ENCODE measurements at regions not wholly inside any gene's neighbourhood (a gene's known extent, or its start where the extent isn't known, plus 50 kb on each side); places are given as distances from the start of the nearest gene placed in this dataset.

DNA sequence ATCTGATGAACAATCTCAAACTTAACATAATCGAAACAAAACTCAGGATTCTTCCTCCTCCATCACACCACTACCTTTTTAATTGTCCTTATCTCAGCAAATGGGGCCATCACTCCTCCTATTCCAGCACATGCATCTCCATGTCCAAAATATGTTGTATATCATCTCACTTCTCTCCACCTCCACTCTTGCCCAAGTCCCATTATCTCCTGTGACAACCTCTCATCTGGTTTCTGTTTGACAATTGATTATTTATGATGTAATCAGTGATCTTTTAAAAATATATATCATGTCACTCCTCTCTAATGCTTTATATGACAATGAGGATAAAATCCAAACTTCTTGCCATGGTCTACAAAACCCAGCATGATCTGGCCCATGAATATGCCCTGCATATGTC is 200.8 kb upstream of the HMGA2 start:
- DNase-seq (ENCODE audit: low read depth in 2 of 2), result no peak

GRCh38 chr12:65624554-65625086 is 199.7 kb upstream of the HMGA2 start:
- DNase-seq (ENCODE audit: low read depth in 2 of 2), result no peak

- DNase-seq (ENCODE audit: low read depth in 2 of 2), result no peak
Observed at GRCh38 chr12:65628061-65628460, 196.2 kb upstream of the HMGA2 start.

DNA sequence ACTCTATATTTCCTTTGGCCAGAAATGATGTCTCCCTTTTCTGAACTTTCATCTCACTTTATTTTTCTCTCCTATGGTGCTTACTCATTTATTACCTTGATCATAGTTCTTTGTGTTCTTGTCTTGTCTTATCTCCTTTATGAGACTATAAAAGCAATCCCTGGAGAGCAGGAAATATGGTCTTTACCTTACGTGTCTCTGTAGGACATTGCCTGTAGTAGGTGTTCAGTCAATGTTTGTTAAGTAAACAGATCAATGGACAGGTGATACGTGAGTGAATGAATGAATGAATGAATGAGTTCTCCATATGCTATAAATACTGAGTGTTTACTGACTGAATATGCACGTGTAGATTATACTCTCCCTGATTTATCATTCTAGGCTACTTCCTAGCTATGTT is 193.7 kb upstream of the HMGA2 start:
- no peak for DNase-seq (ENCODE audit: low read depth in 2 of 2)

DNA sequence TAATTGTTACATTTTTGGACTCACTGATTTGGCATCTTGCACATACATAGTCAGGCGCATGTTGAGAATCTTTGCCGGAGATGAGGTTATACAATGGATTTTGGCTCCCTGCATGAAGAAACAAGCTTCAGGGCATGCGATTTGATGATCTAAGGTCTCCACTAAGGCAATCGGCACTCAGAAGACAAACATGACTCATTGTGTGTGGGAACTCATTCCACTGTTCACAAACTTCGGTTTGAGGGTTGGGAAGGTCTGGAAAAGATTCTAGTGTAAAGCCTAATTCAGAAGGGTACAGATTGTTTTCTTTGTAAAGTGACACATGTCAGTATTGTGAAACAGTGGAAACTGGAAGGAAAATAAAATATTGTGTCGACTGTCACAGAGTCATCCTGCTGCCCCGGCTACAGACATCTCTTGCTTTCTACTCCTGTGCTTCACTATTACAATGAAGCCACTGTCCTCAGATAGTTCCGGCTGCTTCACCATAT is 192.6 kb upstream of the HMGA2 start:
- no peak for DNase-seq (ENCODE audit: low read depth in 2 of 2)

DNA sequence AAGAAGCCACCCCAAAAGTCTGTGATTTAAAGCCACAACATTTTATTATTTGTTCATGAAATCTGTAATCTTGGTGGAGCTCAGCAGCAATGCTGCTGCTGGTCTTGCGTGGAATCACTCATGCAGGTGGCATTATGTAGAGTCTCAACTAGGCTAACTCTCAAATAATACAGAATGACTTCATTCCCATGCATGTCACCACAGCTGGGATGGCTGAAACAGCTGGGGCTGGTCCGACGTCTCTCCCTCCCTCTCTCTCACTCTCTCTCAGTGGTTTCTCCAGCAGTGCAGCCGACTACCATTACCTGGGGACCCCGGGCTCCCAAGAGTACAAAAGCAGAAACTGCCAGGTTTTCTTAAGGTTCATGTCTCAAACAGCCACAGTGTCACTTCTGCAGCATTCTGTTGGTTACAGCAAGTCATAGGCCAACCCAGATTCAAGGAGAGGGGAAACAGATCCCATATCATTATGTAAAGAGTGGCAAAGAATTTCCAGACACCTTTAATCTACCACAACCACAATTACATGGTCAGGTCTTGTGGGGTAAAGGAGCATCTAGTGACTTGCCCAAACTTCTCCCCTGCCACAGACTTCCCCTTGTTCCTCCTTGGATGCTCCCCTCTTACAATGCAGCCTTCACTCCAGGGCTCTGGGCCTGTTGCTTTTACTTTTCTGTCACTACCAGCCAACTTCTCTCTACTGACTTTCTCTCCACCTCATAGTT is 192.0 kb upstream of the HMGA2 start:
- no peak for DNase-seq (ENCODE audit: low read depth in 2 of 2)

DNA sequence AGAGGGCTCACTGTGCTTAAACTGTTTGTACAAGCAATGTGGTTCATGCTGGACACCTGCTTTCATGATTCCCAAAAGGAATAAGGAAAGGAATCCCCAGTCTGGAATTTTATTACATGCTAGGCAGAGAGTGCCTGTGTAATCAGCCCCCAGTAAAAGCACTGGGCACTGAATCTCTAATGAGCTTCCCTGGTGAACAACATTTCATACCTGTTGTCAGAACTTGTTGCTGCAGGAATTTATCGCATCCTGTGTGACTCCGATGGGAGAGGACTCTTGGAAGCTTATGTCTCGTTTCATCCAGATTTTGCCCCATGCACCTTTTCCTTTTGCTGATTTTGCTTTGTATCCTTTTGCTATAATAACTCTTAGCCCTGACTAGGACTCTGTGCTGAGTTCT is 190.2 kb upstream of the HMGA2 start:
- no peak for DNase-seq (ENCODE audit: low read depth in 2 of 2)

GRCh38 chr12:65634626-65635331 is 189.5 kb upstream of the HMGA2 start:
- DNase-seq (ENCODE audit: low read depth in 2 of 2), result no peak

- DNase-seq (ENCODE audit: low read depth in 2 of 2), result no peak
Observed at GRCh38 chr12:65636436-65636835, 187.8 kb upstream of the HMGA2 start.

DNA sequence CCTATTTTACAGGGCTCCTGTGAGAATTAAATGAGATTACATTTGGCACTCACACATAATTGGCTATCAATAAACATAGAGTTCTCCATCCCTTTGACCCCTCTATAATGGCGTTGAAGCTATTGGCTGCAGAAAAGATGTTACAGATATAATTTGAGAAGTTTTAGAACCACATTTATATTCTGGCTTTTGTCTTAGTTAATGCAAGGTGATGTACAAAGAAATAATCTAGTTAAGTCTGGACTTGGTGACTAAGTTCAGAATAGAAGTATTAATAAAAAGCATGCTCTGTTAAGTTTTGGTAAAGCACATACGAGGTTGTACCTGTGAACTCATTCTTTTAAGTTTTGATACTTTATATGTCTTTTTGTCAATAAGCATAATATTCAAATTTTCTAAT is 187.1 kb upstream of the HMGA2 start:
- DNase-seq (ENCODE audit: low read depth in 2 of 2), result no peak

DNA sequence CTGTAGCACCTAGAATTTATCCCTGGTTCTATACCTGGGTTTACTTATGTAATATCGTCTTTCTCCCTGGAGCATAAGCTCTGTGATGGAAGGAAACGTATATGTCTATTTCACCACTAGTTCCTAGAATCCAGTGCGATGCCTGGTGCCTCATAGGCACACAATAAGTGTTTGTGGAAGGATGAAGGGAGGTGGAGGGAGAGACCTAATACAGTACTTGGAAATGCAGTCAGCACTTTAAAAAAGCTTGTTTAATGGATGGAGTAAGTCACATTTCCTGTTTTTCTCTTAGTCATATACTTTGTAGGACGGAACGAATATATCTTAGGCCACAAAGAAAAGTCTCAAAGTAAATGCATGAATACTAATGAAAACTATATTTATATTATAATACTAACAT is 186.5 kb upstream of the HMGA2 start:
- DNase-seq (ENCODE audit: low read depth in 2 of 2), result no peak

DNA sequence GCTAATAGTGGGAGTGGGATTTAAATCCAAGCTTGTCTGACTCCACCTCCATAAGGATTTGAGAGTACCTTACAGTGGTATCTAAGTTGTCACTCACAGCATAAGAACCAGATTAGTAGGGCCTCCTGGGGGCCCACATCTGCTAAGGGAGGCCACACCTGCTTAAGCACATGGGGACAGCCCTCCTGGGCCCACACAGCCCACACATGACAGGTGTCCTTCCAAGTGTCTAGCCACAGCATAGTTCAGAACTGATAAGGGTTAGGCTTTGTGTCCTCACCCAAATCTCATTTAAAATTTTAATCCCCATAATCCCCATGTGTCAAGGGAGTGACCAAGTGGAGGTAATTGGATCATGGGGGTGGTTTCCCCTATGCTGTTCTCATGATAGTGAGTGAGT is 186.0 kb upstream of the HMGA2 start:
- no peak for DNase-seq (ENCODE audit: low read depth in 2 of 2)

- DNase-seq (ENCODE audit: low read depth in 2 of 2), result no peak
Observed at GRCh38 chr12:65640489-65640901, 183.8 kb upstream of the HMGA2 start.

- DNase-seq (ENCODE audit: low read depth in 2 of 2), result no peak
Observed at GRCh38 chr12:65642061-65642661, 182.1 kb upstream of the HMGA2 start.

DNA sequence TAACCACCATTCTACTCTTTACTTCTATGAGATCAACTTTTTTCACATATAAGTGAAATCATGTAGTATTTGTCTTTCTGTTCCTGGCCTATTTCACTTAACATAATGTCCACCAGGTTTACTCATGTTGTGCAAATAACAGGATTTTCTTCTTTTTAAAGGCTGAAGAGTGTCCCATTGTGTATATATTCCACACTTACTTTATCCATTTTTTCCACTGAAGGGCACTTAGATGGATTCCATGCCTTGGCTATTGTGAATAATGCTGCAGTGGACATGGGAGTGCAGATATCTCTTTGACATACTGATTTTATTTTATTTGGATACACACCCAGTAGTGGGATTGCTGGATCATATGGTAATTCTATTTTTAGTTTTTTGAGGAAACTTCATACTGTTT is 181.1 kb upstream of the HMGA2 start:
- no peak for DNase-seq (ENCODE audit: low read depth in 2 of 2)

GRCh38 chr12:65643595-65644386 is 180.5 kb upstream of the HMGA2 start:
- no peak for DNase-seq (ENCODE audit: low read depth in 2 of 2)

DNA sequence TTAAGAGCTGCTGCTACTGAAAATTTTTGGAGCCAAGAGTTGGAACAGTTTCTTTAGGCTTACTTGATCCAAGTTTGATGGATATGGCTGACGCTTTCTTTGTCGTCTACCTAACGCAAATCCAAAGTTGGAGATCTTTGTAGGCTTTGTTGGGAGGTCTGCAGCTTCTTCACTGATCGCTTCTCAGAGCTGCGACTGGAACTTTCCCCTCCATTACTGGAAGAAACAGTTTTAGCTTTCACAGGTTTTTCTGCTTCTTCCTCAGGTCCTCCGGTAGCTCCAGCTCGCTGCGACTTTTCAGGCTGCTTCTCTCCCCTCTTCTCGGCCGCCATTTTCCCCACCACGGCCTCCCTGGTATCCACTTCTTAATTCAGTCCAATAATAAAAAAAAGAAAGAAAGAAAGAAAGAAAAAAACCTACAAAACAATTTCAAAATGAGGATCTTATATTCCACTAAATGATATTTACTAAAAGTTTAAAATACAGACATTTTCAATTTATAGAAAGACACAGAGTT is 178.1 kb upstream of the HMGA2 start:
- no peak for DNase-seq (ENCODE audit: low read depth in 2 of 2)

DNA sequence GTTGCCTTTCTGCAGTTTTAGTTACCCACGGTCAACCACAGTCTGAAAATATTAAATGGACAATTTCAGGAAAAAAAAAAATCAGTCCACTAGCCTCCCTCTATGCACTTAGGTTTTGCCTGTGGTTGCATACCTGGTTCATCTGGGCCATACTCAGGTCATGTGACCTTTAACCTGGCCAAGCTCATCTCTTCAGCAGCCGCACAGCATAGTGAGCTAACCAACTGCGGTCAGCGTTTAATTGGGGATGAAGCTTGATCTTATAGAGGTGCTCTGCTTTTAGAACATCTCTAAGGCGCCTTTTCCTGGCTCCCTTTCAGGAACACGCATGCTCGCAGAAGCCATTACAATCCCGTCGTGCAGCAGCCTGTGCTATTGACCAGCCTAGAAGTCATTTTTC is 177.2 kb upstream of the HMGA2 start:
- DNase-seq (ENCODE audit: low read depth in 2 of 2), result no peak

DNA sequence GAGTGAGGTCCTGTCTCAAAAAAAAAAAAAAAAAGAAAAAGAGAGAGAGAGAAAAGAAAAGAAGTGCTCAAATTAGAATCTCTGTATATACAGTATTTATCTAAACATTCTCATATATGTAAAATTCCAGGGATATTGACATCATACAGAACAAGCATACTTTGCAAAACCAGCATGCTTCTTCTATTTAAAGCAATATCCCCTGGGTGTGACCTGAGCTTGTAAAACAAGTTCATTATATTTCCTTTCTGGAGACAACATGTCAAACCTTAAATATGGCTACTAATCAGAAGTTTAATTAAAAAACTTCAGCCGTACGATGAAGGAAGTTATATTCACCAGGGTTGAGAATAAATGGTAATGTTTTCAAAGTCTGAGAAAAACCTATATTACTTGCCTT is 175.8 kb upstream of the HMGA2 start:
- no peak for DNase-seq (ENCODE audit: low read depth in 2 of 2)

GRCh38 chr12:65649126-65649525 is 175.2 kb upstream of the HMGA2 start:
- DNase-seq (ENCODE audit: low read depth in 2 of 2), result no peak

DNA sequence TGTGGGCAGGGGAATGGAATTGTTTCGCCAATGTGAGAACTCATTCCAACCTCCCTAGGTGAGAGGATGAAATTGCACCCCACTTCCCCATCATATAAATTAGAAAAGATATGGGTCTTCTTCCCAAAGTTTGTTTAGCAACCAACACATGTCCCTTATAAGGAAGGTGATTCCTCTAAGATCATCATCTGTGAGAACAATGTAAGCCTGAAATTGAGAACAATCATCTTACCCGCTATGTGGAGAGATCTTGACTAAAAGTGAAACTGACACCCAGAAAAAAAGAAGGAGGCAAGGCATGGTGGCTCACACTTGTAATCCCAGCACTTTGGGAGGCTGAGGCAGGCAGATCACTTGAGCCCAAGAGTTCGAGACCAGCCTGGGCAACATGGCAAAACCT is 173.2 kb upstream of the HMGA2 start:
- DNase-seq (ENCODE audit: low read depth in 2 of 2), result no peak

DNA sequence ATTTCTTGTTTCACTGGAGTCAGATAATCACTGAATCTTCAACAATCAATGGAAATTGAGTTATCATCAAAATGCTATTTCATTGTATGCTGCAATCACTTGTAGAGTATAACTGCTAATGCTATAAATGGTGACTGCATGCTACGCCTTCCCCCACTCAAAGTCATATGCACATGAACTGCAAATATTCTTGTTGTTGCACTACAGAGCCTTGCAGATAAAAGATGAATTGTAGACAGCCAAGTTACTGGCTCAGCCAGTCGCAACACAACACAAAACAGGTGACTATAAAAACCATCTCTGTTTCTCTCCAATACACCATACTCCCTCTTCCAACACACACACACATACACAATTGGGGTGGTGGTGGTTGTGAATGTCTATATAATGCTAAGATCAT is 171.0 kb upstream of the HMGA2 start:
- no peak for DNase-seq (ENCODE audit: low read depth in 2 of 2)
